ENCODE measurements at regions not wholly inside any gene's neighbourhood (a gene's known extent, or its start where the extent isn't known, plus 50 kb on each side); places are given as distances from the start of the nearest gene placed in this dataset.
A peak's percentile ranks its signal among the peaks of the same experiment; 100 is the strongest.
"Not testable (repeated sequence)": the region's sequence is repeated elsewhere in the genome, so short reads cannot be mapped to it uniquely, and the experiment has no call there.

GRCh38 chr21:7947422-7947821, 2574.0 kb upstream of the TPTE start:
- peaks cover 0 to 95% (median 0%) of the 10 kb centered on the region in 6 donors for H3K9me3 Mint-ChIP-seq
- no peak overlapping the region for H3K4me3 Mint-ChIP-seq
- H3K27me3 Mint-ChIP-seq (ENCODE audit: low read depth in 3 of 3) = peaks cover 9 to 17% (median 9%) of the 10 kb centered on the region in 3 donors
- H3K36me3 Mint-ChIP-seq = peaks cover 99 to 100% (median 100%) of the 10 kb centered on the region in 3 donors
- no peak for DNase-seq
- H3K27ac Mint-ChIP-seq = no peak overlapping the region
- H3K4me1 Mint-ChIP-seq = peaks cover 0 to 7% of the 10 kb centered on the region in 2 donors

- not testable (repeated sequence) for H3K4me1 Mint-ChIP-seq, DNase-seq, H3K27ac Mint-ChIP-seq
- Mint-ChIP-seq H3K4me3 (peak overlapping the region in 1 of 5 donors; percentile 18), H3K27me3 (ENCODE audit: low read depth in 3 of 3) (peaks cover 6 to 17% (median 9%) of the 10 kb centered on the region in 3 donors), H3K36me3 (peaks cover 100% of the 10 kb centered on the region in 3 donors), H3K9me3 (peaks cover 0 to 95% (median 0%) of the 10 kb centered on the region in 6 donors)
These were observed 2572.7 kb upstream of the TPTE start for GRCh38 chr21:7948727-7949126.

- DNase-seq, H3K27ac Mint-ChIP-seq, H3K4me1 Mint-ChIP-seq, H3K4me3 Mint-ChIP-seq: not testable (repeated sequence)
- Mint-ChIP-seq H3K27me3 (ENCODE audit: low read depth in 3 of 3) (peaks cover 4 to 18% (median 9%) of the 10 kb centered on the region in 3 donors), H3K9me3 (peaks cover 0 to 91% (median 0%) of the 10 kb centered on the region in 6 donors), H3K36me3 (peaks cover 99 to 100% (median 100%) of the 10 kb centered on the region in 3 donors)
These were observed 2571.5 kb upstream of the TPTE start for GRCh38 chr21:7949882-7950281.

- Mint-ChIP-seq H3K4me1 (peaks cover 0 to 7% of the 10 kb centered on the region in 2 donors), H3K4me3 (no peak overlapping the region), H3K27ac (no peak overlapping the region), H3K9me3 (peaks cover 0 to 91% (median 0%) of the 10 kb centered on the region in 6 donors), H3K27me3 (ENCODE audit: low read depth in 3 of 3) (peaks cover 2 to 18% (median 9%) of the 10 kb centered on the region in 3 donors), H3K36me3 (peaks cover 99 to 100% (median 99%) of the 10 kb centered on the region in 3 donors)
- DNase-seq = no peak
These were observed 2569.4 kb upstream of the TPTE start for GRCh38 chr21:7951854-7952519.

- H3K9me3 Mint-ChIP-seq = peaks cover 0 to 91% (median 0%) of the 10 kb centered on the region in 6 donors
- peaks cover 99 to 100% (median 99%) of the 10 kb centered on the region in 3 donors for H3K36me3 Mint-ChIP-seq
- peaks cover 0 to 4% of the 10 kb centered on the region in 2 donors for H3K4me1 Mint-ChIP-seq
These were observed 2568.7 kb upstream of the TPTE start for GRCh38 chr21:7952648-7953047.

GRCh38 chr21:7953058-7953457, 2568.3 kb upstream of the TPTE start:
- Mint-ChIP-seq H3K4me1 (peaks cover 0 to under 1% of the 10 kb centered on the region in 2 donors), H3K36me3 (peaks cover 98 to 100% (median 99%) of the 10 kb centered on the region in 3 donors), H3K27me3 (ENCODE audit: low read depth in 3 of 3) (peaks cover 2 to 20% (median 8%) of the 10 kb centered on the region in 3 donors), H3K4me3 (no peak overlapping the region), H3K9me3 (peaks cover 0 to 91% (median 0%) of the 10 kb centered on the region in 6 donors), H3K27ac (no peak overlapping the region)
- no peak for DNase-seq

More at GRCh38 chr21:7952648-7953047, 2568.7 kb upstream of the TPTE start:
- DNase-seq = no peak
- Mint-ChIP-seq H3K27ac (no peak overlapping the region), H3K27me3 (ENCODE audit: low read depth in 3 of 3) (peaks cover 4 to 21% (median 8%) of the 10 kb centered on the region in 3 donors), H3K4me3 (no peak overlapping the region)

- H3K4me3 Mint-ChIP-seq = peak overlapping the region in 1 of 5 donors; percentile 3
- H3K27me3 Mint-ChIP-seq (ENCODE audit: low read depth in 3 of 3) = peaks cover 2 to 11% (median 6%) of the 10 kb centered on the region in 3 donors
- peaks cover 74 to 83% (median 77%) of the 10 kb centered on the region in 3 donors for H3K36me3 Mint-ChIP-seq
- H3K4me1 Mint-ChIP-seq, DNase-seq, H3K27ac Mint-ChIP-seq: not testable (repeated sequence)
- peaks cover 15 to 83% (median 17%) of the 10 kb centered on the region in 6 donors for H3K9me3 Mint-ChIP-seq
These were observed 2565.9 kb upstream of the TPTE start for GRCh38 chr21:7955358-7956073.

- Mint-ChIP-seq H3K4me3 (peak overlapping the region in 1 of 5 donors; percentile 0), H3K27me3 (ENCODE audit: low read depth in 3 of 3) (peaks cover 2 to 11% (median 5%) of the 10 kb centered on the region in 3 donors), H3K9me3 (peaks cover 21 to 84% (median 23%) of the 10 kb centered on the region in 6 donors), H3K36me3 (peaks cover 68 to 78% (median 72%) of the 10 kb centered on the region in 3 donors)
- not testable (repeated sequence) for DNase-seq, H3K4me1 Mint-ChIP-seq, H3K27ac Mint-ChIP-seq
These were observed 2565.3 kb upstream of the TPTE start for GRCh38 chr21:7956074-7956452.

- Mint-ChIP-seq H3K9me3 (peaks cover 31 to 81% (median 34%) of the 10 kb centered on the region in 6 donors), H3K27me3 (ENCODE audit: low read depth in 3 of 3) (peaks cover 2 to 11% (median 2%) of the 10 kb centered on the region in 3 donors), H3K36me3 (peaks cover 57 to 67% (median 61%) of the 10 kb centered on the region in 3 donors), H3K4me3 (peak overlapping the region in 1 of 5 donors; percentile 18)
- not testable (repeated sequence) for H3K27ac Mint-ChIP-seq, H3K4me1 Mint-ChIP-seq, DNase-seq
These were observed 2564.2 kb upstream of the TPTE start for GRCh38 chr21:7956998-7957712.

GRCh38 chr21:7957713-7958064, 2563.7 kb upstream of the TPTE start:
- Mint-ChIP-seq H3K27me3 (ENCODE audit: low read depth in 3 of 3) (peaks cover 0 to 11% (median 2%) of the 10 kb centered on the region in 3 donors), H3K9me3 (peaks cover 36 to 80% (median 39%) of the 10 kb centered on the region in 6 donors), H3K4me1 (no peaks in the 10 kb centered on the region), H3K27ac (no peak overlapping the region), H3K36me3 (peaks cover 52 to 65% (median 55%) of the 10 kb centered on the region in 3 donors), H3K4me3 (peak overlapping the region in 1 of 5 donors; percentile 23)
- DNase-seq = no peak
